Activated naive CD4-positive, alpha-beta T cell treated with Interleukin-2 at 50 U/mL for 16 hours (primary cell): ENCODE measurements at regions not wholly inside any gene's neighbourhood (a gene's known extent, or its start where the extent isn't known, plus 50 kb on each side); places are given as distances from the start of the nearest gene placed in this dataset.
"Not testable (repeated sequence)": the region's sequence is repeated elsewhere in the genome, so short reads cannot be mapped to it uniquely, and the experiment has no call there.

Experiments
- DNase-seq: peaks from one replicate; pipeline ENCODE4 v3.0.0-alpha.2; 2020

DNA sequence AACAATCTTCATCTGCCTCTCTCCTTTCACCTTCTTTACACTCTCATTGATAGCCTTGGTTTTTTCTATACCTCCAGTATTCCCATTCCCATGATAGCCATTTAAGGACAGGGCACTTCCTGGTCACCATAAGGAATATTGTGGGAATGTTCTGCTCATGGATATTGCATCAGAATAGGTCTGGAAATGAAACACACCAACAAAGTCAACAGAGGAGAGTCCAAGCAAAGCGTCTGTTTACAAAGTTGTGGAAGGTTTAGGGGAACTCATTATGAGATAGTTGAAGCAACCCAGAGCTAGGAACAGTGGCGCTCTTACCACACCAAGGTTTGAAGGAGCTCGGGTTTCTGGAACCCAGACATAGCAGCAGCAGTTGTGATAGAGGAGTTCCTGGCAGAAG is 150.3 kb upstream of the TNP1 start:
- no peak for DNase-seq

DNA sequence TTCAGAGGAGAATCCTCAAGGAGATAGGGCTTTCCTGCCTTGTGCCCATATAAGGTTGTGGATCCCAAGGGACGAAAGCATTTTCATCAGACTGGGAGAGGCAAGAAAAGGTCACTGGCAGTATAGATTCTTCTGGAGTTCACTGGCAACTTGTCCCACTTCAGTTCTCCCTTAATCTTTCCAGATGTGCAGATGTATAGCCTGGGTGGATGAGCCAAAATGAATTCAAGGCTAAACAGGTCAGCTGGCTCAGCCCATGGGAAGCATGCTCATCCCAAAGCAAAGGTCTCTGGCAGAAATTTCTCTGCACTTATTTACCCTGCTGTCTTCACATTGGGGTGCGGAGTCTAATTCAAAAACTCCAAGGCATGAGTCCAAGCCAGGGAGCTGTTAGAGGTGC is 148.9 kb upstream of the TNP1 start:
- DNase-seq = no peak

DNA sequence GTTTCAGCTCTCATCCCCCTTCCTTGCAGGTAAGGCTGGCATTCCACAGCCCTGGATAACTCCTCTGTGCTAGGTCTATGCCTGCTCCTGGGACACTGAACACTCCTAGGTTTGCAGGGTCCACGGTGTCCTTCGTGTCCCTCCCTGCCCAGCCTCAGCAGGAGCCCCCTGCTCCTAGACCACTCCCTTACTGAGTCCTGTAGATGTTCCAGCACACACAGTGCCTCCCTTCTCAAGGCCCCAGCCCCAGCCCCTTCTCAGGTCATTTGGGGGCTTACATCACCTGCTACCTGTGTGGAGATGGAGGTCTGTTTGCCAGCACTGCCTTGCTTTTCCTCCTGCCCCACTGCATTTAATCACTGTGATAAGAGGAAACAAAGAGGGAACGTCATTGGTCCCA is 146.4 kb upstream of the TNP1 start:
- no peak for DNase-seq

DNA sequence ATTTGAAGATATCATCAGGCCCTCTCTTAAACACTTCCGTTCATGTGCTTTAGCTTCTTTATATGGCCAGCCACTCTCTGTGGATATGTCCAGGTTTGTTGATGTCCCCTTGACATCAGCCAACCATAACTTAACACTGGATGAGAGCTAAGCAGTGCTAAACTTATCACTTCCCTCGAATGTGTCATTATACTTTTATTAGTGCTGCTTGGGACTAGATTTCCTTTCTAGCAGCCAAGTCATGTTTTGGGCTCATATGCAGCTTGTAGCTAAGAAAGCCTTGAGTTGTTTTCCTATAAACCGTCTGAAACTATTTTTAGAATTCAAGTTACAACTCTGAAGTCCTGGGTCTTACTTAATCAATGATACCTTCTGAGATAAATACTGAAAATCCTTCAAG is 144.8 kb upstream of the TNP1 start:
- DNase-seq = no peak

DNA sequence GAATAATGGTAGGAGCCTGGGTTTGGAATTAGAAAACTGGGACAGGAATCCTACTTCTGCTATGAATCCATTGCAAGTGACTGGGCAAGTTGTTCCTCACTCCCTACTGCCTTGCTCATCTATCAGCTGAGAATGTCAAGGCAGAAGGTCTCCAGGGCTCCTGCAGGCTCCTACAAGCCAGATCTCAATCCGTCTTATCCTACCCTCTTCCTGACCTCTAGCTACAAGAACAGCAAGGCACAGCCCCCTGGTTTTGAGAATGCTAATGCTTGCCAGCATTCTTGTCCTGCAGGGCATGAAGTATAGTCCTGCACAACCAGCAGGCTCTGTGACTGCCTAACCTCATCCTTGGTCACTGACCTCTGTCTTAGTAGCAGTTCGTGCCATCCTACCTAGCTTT is 141.9 kb upstream of the TNP1 start:
- no peak for DNase-seq

DNA sequence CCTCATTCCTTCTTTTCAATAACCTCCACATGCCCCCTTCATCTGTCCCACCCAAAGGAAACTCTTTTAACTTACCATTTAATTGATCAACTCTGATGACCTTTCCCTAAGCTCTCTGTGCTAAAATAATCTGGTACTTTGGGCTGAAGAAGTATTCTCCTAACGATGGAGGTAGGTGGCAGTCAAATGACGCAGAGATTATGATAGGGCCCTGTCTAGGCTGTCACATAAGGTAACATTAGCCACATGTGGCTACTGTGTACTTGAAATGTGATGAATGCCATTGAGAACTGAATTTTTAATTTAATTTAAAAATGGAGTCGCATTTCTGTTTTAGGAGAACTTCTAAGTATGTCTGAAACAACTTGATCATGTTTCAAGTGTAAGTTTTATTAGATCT is 140.5 kb upstream of the TNP1 start:
- no peak for DNase-seq

DNA sequence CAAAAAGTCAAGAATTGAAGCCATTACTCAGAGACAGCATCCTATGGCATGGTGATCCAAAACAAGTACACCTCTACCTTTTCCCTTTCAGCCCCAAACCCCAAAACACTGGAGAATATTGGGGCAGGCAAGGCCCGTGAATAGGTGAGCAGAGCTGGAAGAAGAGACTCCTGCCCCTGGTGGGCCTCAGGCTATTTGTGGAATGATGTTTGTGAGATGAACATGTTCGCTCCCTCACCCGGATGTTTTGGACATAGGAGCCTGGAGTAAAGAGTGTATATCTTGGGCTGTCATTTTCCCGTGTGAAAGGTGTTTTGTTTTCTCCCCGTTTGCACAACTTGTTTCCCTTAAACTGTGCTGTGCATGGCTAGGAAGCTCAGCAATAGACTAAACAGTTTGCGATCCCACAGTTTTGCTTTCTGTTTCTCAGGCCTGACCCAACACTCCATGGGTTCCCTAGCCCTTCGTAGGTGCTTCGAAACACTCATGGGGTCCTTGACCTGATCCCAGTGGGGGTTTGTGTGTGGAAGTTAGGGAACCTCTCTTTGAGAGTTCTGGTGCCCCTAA is 136.5 kb upstream of the TNP1 start:
- DNase-seq = no peak

DNA sequence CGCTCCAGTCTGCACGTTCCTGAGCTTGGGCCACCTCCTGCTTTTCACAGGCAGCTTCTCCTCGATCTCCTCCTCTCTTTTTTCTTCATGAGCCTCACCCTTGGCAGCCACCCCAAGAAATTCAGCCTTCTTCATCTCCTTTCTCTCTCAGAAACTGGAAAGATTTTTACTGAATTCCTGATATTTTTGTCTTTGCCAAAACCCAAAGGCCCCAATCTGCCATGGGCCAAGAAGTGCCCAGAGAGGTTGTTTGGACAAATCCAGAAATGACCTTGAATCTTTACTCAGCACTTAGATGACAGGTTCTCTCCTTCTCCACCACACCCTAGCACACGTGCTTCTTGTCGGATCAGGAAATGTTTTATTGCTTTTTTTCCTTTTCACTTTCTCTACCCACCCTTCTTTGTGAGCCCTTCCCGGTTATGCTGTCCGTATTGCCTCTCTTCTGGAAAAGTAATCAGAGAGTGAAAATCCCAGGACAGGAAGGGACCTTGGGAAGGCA is 134.5 kb upstream of the TNP1 start:
- DNase-seq = no peak

DNA sequence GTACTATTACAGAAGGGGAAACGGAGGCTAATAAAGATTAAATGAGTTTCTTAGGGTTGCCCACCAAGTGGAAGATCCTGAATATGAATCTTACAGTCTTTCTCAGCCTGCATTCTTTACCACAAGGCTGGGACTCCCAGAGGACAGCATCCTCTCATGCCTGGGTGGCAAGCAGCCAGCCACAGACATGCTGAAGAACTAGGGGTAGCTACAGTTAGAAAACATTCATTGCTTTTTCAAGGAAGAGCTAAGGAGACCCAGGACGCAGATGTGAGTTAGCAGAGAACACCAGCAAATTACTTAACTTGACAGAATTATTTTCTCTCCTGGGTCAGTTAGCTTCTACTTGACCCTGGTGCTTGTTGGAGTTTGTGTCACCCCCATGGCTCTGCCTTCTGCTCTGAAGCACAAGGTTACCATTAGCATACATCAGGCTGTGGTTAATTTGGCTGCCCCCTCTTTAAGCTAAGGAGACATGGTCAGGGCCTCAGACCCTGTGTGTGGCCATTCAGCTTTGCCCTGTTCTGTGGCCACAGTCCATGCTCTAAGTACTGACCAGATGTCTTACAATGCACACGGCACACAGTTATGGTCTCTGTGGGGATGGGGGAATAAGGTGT is 132.3 kb upstream of the TNP1 start:
- no peak for DNase-seq

DNA sequence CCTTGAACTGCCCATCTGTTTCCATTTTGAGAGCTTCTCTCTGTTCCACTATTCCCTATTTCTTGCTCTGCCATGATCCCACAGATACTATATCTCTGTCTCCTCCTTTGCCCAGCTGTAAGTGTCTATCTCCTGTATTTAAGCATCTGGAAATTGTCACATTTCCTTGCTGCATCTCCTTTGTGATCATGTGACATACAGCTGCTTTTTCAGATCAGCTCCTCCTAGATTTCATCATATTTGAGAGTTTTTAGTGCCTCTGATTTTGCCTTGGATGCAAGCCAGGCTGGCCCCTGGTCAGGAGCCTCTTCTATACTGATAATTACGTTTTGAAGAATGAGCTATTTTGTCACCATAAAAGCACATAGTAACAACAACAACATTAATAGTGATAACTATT is 131.7 kb upstream of the TNP1 start:
- DNase-seq = no peak

DNA sequence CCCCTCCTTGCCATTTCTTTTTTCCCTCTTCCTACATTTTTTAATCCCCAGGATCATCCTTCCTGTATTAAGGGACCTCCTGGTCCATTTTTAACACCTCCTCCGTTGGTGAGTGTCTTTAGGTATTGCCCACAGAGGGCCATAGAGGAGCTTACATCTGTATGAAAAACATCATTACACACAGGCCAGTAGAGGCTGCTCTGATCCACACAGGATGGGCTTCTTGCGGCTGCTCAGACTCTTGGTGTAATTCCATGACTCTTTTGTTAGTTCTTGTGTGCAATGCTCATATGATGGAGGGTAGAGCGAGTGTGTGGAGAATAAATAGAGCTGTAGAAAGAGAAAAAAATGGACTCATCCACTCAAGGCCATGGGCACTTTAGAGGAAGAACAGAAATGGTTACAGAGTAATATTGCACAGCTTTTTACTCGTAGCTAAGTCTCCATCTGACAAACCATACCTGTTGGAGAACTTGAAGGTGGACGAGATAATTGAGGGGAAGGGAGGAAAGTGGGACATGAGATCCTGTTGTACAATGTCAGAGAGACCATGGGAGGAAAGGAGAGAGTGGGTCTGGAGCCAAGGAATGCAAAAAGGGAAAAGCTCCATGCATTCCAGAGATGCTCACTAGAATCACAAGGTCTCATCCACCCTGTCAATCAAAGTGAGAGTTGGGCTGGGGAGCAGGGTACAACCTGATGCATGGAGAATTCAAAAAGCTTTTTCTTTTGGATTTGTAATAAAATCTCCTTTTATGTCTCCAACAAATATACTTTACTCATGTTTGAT is 129.7 kb upstream of the TNP1 start:
- no peak for DNase-seq

DNA sequence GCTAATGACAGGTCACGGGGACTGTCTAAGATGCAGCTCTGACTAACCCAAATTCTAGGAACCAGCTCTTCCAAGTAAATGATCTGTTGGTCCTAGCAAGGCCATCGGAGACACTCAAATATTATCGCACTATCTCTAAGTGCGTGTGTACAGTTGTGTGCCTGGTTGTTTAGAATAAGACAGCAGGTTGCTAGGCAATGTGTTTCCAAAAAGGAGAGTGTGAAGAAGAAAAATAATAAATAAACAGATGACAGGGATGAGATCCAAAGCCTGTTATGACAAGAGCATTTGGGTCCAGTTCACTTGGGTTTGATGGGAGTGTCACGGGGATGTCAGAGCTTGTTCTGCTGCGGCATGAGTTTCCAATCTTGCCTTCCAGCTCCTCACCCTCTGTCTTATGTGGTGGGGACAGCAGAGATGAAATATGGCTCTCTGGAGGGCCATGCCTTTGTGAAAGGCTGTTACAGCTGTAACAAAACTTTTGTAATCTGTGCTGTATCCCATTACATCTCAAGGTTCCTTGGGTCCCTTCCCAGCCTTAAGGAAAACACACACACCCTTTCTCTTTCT is 127.5 kb upstream of the TNP1 start:
- no peak for DNase-seq

DNA sequence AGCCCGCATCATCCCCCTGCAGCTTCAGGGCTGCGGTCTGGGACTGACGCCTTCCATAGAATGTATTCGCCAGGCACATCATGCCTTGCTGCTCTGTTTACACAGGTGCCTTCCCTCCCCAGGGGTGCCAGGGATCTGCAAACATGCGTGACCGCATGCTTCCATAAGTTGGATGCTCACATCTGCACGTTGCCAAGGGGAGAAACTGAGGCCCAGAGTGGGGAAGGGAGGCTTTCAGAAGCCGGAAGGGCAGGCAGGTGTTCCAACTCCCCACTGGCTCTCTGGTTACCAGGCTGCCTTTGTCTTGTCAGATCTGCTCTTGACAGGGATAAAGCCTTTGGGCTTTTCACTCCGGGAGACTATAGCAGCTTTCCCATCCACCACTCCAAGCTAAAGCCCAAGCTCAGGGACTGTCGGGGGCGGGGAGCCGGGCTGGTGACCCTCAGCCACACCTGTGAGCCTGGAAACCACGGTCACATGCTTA is 125.8 kb upstream of the TNP1 start:
- DNase-seq = no peak

DNA sequence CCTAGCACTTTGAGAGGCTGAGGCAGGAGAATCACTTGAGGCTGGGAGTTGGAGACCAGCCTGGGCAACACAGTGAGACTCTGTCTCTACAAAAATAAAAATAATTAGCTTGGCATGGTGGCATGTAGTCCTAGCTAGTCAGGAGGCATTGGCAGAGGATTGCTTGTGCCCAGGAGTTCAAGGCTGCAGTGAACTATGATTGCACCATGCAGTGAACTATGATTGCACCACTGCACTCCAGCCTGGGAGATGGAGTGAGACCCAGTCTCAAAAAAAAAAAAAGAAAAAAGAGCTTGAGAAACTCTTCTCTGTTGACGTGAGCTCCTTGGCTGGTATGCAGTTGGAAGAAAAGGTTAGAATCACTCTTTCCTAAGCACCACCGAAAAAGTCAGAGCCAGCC is 125.1 kb upstream of the TNP1 start:
- DNase-seq = no peak

DNA sequence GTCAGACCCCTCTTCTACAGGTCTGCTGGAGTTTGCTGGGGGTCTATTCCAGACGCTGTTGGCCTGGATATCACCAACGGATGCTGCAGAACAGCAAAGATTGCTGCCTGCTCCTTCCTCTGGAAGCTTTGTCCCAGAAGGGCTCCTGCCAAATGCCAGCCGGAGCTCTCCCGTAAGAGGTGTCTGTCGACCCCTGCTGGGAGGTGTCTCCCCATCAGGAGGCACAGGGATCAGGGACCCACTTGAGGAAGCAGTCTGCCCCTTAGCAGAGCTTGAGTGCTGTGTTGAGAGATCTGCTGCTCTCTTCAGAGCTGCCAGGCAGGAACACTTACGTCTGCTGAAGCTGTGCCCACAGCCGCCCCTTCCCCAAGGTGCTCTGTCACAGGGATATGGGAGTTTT is 122.1 kb upstream of the TNP1 start:
- DNase-seq = not testable (repeated sequence)

DNA sequence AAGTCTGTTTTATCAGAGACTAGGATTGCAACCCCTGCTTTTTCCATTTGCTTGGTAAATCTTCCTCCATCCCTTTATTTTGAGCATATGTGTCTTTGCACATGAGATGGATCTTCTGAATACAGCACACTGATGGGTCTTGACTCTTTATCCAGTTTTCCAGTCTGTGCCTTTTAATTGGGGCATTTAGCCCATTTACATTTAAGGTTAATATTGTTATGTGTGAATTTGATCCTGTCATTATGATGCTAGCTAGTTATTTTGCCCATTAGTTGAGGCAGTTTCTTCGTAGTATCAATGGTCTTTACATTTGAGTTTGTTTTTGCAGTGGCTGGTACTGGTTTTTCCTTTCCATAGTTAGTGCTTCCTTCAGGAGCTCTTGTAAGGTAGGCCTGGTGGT is 120.6 kb upstream of the TNP1 start:
- DNase-seq = not testable (repeated sequence)

DNA sequence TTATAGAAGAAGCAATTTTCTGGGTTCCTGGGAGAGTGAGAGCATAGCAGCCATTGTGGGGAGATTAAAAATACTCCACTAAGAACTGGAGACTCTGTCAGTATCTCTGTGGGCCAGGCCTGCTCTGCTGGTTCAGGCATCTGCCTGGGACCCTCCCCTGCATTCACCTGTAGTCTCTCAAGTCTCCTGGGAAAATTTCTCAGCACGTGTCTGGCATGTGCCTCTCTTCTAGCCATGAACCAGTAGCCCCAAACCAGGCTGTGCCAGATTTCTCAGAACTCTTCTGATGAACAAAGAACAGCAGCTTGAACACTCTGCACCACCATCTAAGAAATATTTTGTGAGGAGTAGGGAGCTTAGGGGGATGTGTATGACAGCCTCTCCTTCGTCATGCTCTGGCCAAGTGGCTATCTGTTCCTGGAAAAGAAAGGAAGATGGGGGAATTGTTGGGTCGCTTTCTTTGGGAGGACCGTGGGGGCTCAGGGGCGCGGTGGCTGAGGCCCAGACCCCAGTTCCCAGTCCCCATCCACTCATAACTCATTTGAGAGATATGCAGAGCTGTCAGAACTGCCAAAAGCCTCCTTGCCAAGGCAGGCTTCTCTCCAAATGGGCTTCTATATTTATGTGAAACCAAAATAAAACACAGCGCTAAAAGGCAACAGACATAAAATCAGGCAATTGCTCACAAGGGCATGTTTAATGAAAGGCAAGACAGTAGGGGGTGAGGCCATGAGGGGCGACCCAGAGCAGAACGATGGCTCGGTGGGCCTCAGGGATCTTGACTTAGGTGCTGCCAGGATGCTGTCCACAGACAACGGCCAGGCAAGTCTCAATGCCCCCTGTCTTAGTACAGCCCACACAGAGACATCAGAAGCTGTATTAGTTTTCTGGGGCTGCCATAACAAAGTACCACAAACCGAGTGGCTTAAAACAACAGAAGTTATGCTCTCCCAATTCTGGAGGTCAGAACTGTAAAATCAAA is 114.7 kb upstream of the TNP1 start:
- DNase-seq = no peak

DNA sequence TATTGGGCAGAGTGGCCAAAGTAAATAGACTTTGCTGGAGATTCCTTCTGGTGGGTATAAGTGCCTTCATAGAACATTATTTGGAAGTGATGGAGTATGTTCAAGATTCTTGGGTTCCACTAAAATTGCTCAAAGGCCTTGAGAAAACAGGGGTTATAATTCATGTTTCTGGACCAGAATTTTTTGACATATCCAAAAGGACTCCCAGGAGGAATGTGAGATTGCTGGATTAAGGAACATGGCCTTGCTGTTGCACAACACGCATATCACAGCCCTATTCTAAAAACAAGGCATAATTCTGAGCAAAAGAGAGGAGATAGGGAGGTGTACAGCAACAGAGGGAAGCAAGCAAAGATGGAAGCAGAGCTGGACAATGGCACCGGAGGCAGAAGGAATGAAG is 111.7 kb upstream of the TNP1 start:
- no peak for DNase-seq

DNA sequence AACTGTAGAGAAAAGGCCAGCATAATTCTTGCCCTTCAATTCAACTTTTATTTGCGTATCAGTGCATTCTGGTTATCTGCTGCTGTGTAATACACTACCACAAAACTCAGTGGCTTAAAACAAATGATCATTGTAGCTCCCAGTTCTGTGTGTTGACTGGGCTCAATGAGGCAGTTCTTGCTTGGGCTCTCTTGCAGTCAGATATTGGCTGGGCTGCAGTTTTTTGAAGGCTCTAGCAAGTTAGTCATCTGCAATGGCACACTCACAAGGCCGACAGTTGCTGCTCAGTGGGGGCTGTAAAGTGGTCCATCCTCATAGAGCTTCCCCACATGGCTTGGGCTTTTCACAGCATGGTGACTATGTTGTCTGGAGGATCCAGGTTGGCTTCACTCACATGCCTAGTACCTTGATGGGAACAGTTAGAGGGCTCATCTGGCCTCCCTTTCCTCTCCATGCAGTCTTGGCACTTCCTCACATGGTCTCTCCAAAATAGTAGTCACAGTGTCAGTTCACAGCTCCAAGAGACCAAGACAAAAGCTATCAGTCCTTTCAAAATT is 110.6 kb upstream of the TNP1 start:
- no peak for DNase-seq

DNA sequence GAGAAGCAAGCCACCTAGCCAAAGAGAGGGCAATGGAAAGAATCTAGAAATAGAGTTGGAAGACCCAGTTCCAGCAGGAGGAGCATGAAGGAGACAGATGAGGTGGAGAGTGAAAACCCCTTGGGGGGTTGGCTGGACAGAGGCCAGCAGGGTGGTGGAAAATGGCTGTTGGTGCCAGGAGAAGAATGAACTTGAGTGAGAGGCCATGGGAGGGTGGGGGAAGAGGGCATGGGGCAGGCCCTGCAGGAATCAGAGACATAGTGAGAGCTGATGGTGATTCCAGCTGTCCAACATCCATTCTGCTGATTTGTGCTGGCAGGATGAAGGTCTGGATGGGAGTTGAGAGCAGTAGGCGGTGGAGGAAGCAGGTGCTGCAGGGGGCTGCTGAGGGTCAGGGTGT is 108.0 kb upstream of the TNP1 start:
- no peak for DNase-seq

DNA sequence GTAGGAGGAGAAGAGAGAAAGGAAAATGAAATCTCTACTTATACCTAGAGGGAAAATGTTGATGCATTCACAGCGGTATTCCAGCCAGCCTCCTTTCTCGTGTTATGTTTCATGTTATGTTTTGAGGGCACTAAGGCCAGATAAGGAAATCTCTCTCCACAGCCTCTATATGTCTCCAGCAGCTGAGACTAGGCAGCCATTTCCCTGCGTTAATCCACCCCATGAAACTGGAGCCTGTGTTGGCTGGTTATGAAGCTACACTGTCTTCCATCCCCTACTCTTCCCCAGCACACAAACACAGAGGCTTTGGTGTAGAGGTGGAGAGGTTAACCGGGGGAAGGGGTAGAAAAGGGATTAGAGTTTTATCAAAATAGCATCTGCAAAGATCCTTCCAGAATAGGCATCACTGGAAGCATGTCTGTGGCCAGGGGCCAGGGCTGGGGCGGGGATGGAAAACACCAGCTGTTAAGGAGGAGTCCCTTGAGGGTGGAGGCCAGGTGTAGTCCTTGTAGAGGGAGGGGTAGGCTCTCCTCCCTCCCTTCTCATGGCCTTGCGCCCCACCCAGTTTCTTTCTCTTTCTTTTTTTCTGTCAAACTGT is 100.9 kb upstream of the TNP1 start:
- DNase-seq = no peak

DNA sequence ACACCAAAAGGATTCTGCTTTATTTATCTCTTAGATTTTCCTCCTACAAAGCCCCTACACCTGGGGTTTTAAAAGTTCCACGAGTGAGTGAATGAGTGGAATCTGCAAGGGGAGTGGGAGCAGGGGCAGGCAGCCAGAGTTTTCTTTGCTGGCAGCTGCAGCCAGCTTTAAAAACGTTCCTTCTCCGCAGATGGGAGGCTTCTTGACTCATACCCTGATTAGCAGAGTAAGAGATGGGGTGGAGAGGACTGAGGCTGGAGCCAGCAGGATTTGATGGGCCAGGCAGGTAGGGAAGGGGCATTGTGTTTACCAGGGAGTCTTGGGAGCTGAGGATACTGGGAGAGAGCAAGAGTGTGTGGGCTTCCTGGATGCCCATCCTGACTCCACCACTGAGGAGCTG is 99.6 kb upstream of the TNP1 start:
- DNase-seq = no peak
